H9 (cell line): ENCODE measurements at regions not wholly inside any gene's neighbourhood (a gene's known extent, or its start where the extent isn't known, plus 50 kb on each side); places are given as distances from the start of the nearest gene placed in this dataset.

Experiments used
- DNase-seq: peaks from one replicate; pipeline ENCODE4 v3.0.0-alpha.2; 2017
- H2AFZ ChIP-seq: one replicate; pipeline ENCODE4 v1.6.1; 2013; ENCODE audit warnings: mild to moderate bottlenecking, low read length, control low read depth, moderate library complexity
- H2AK5ac ChIP-seq: 2 replicates; pipeline ENCODE4 v1.6.1; 2013; ENCODE audit warnings: low read length, control low read depth, mixed read lengths; ENCODE audit not compliant: insufficient read length
- H2BK120ac ChIP-seq: one replicate; pipeline ENCODE4 v1.6.1; 2013; ENCODE audit warnings: low read depth, mild to moderate bottlenecking, low read length, control low read depth, inconsistent platforms; ENCODE audit not compliant: poor library complexity, severe bottlenecking
- H2BK12ac ChIP-seq: 2 replicates; pipeline ENCODE4 v1.6.1; 2013; ENCODE audit warnings: low read length, control low read depth, mixed read lengths, low read depth; ENCODE audit not compliant: insufficient read length
- H2BK15ac ChIP-seq: 2 replicates; pipeline ENCODE4 v1.6.1; 2013; ENCODE audit warnings: low read depth, low read length, control low read depth
- H2BK20ac ChIP-seq: one replicate; pipeline ENCODE4 v1.6.1; 2013; ENCODE audit warnings: low read depth, mild to moderate bottlenecking, low read length, control low read depth, inconsistent platforms; ENCODE audit not compliant: poor library complexity, severe bottlenecking
- H2BK5ac ChIP-seq: 2 replicates; pipeline ENCODE4 v1.6.1; 2013; ENCODE audit warnings: low read length, control low read depth, mixed read lengths; ENCODE audit not compliant: insufficient read length
- H3K14ac ChIP-seq: 2 replicates; pipeline ENCODE4 v1.6.1; 2013; ENCODE audit warnings: low read length, control low read depth; ENCODE audit not compliant: insufficient read depth
- H3K18ac ChIP-seq: 2 replicates; pipeline ENCODE4 v1.6.1; 2013; ENCODE audit warnings: low read depth, mild to moderate bottlenecking, mixed read lengths, low read length, control low read depth; ENCODE audit not compliant: insufficient read length
- H3K23ac ChIP-seq: 2 replicates; pipeline ENCODE4 v1.6.1; 2013; ENCODE audit warnings: low read length, control low read depth, mixed read lengths, low read depth; ENCODE audit not compliant: insufficient read length
- H3K23me2 ChIP-seq: 2 replicates; pipeline ENCODE4 v1.6.1; 2013; ENCODE audit warnings: low read depth, mild to moderate bottlenecking, mixed read lengths, low read length, control low read depth; ENCODE audit not compliant: insufficient read length, poor library complexity, severe bottlenecking
- H3K27ac ChIP-seq: 2 replicates; pipeline ENCODE4 v1.5.1; 2013; ENCODE audit warnings: low read length, control low read depth, mixed read lengths, low read depth; ENCODE audit not compliant: insufficient read length
- H3K27me3 ChIP-seq: 2 replicates; pipeline ENCODE4 v1.6.1; 2013; ENCODE audit warnings: low read length, control low read depth, inconsistent platforms; ENCODE audit not compliant: insufficient read depth
- H3K4ac ChIP-seq: 2 replicates; pipeline ENCODE4 v1.6.1; 2013; ENCODE audit warnings: low read depth, mild to moderate bottlenecking, control low read depth, inconsistent platforms, low read length, moderate library complexity
- H3K4me1 ChIP-seq: 2 replicates; pipeline ENCODE4 v1.6.1; 2013; ENCODE audit warnings: low read length, control low read depth, inconsistent platforms; ENCODE audit not compliant: insufficient read depth
- H3K4me2 ChIP-seq: 2 replicates; pipeline ENCODE4 v1.6.1; 2013; ENCODE audit warnings: low read length, control low read depth, mixed read lengths; ENCODE audit not compliant: insufficient read length, insufficient read depth
- H3K56ac ChIP-seq: 2 replicates; pipeline ENCODE4 v1.6.1; 2013; ENCODE audit warnings: low read depth, mild to moderate bottlenecking, mixed read lengths, low read length, control low read depth; ENCODE audit not compliant: insufficient read length
- H3K79me1 ChIP-seq: 2 replicates; pipeline ENCODE4 v1.6.1; 2013; ENCODE audit warnings: low read depth, mild to moderate bottlenecking, moderate library complexity, low read length, control low read depth, inconsistent platforms; ENCODE audit not compliant: insufficient read depth, poor library complexity, severe bottlenecking
- H3K79me2 ChIP-seq: 2 replicates; pipeline ENCODE4 v1.6.1; 2013; ENCODE audit warnings: low read length, control low read depth, inconsistent platforms; ENCODE audit not compliant: insufficient read depth
- H3K9ac ChIP-seq: 2 replicates; pipeline ENCODE4 v1.6.1; 2013; ENCODE audit warnings: low read length, control low read depth, mixed read lengths; ENCODE audit not compliant: insufficient read length; ENCODE audit errors: extremely low read depth
- H3K9me3 ChIP-seq: one replicate; pipeline ENCODE4 v1.6.1; 2013; ENCODE audit warnings: low read depth, low read length, inconsistent platforms; ENCODE audit not compliant: control insufficient read depth
- H3T11ph ChIP-seq: one replicate; pipeline ENCODE4 v1.6.1; 2013; ENCODE audit warnings: mild to moderate bottlenecking, low read length, control low read depth, inconsistent platforms
- H4K20me1 ChIP-seq: one replicate; pipeline ENCODE4 v1.6.1; 2013; ENCODE audit not compliant: control insufficient read depth, insufficient read length, insufficient read depth
- H4K5ac ChIP-seq: 2 replicates; pipeline ENCODE4 v1.6.1; 2013; ENCODE audit warnings: low read depth, mild to moderate bottlenecking, mixed read lengths, low read length, control low read depth; ENCODE audit not compliant: insufficient read length
- H4K8ac ChIP-seq: replicated peaks from 2 replicates; pipeline ENCODE4 v1.6.1; 2013; ENCODE audit warnings: low read length, control low read depth, mixed read lengths, low read depth; ENCODE audit not compliant: insufficient read length
- H4K91ac ChIP-seq: 2 replicates; pipeline ENCODE4 v1.6.1; 2013; ENCODE audit warnings: low read depth, mild to moderate bottlenecking, moderate library complexity, mixed read lengths, low read length, control low read depth; ENCODE audit not compliant: insufficient read length
- H3K27ac Mint-ChIP-seq, 3 experiments: 2 replicates in 2 of 3; 3 replicates in 1 of 3; pipeline ENCODE4 v1.8.0; 2020 to 2021; ENCODE audit warnings: mixed read lengths in 3 of 3, mild to moderate bottlenecking in 1 of 3, moderate library complexity in 1 of 3
- H3K27me3 Mint-ChIP-seq: 2 replicates; pipeline ENCODE4 v1.8.0; 2021; ENCODE audit warnings: low read depth, mild to moderate bottlenecking, moderate library complexity, mixed read lengths
- H3K36me3 Mint-ChIP-seq, 3 experiments: 2 replicates in 2 of 3; 3 replicates in 1 of 3; pipeline ENCODE4 v1.8.0; 2020 to 2021; ENCODE audit warnings: low read depth in 3 of 3, mixed read lengths in 3 of 3; ENCODE audit not compliant: insufficient read depth in 1 of 3
- H3K4me1 Mint-ChIP-seq, 2 experiments: 2 replicates each; pipeline ENCODE4 v1.8.0; 2020; ENCODE audit warnings: mixed read lengths in 2 of 2
- H3K4me3 Mint-ChIP-seq, 2 experiments: 2 replicates in 1 of 2; 3 replicates in 1 of 2; pipeline ENCODE4 v1.8.0; 2020 to 2021; ENCODE audit warnings: mild to moderate bottlenecking in 2 of 2, mixed read lengths in 2 of 2, moderate library complexity in 1 of 2
- H3K9me3 Mint-ChIP-seq, 2 experiments: 2 replicates in 1 of 2; 3 replicates in 1 of 2; pipeline ENCODE4 v1.8.0; 2020; ENCODE audit warnings: mild to moderate bottlenecking in 2 of 2, mixed read lengths in 2 of 2, moderate library complexity in 1 of 2
- whole genome bisulfite sequencing: extraction: QIAGEN DNeasy Blood & Tissue Kit; methylation state at CpG from one replicate; pipeline ENCODE4 v1.1.7; 2013; ENCODE audit warnings: missing lambda C conversion rate, low lambda C conversion rate, mixed read lengths; ENCODE audit not compliant: insufficient read length; ENCODE audit errors: extremely low coverage; 5-methylcytosine and 5-hydroxymethylcytosine counted together
- TF ChIP-seq, protein P1 (sequence below): fragments of 200-600 bp; sonication (generic); conservative IDR thresholded peaks from 3 replicates; pipeline ENCODE4 v1.8.0; 2021; ENCODE audit warnings: antibody characterized with exemption, mild to moderate bottlenecking

DNA sequence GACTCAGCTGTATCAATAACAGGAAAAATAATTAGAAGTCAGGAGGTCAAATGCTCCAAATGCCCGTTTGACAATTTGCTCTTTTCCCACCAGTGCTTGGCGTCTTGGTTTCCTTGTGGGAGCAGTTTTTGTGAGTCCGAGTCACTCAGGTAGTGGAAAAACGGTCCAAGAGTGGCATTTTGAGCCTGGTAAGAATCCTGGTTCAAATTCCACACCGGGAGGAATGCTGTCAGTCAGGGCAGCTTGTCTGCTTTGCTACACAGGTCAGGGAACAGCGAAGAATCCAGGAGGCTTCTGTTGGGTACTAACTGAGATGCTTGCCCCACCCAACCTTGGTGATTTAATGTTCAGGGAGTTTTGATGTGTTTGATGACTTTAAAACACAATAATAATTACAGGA is 209.5 kb downstream of the HERPUD2 start:
- Histone ChIP-seq H2BK120ac (no peak overlapping the region), H2AK5ac (no peak overlapping the region), H3K27ac (no peak overlapping the region), H3K4me2 (no peak overlapping the region), H3K14ac (no peak overlapping the region), H3K56ac (no peak overlapping the region), H4K91ac (no peak overlapping the region), H4K20me1 (no peaks in the 10 kb centered on the region), H3K23me2 (no peaks in the 10 kb centered on the region), H4K5ac (no peak overlapping the region), H2BK5ac (no peak overlapping the region), H2BK15ac (no peak overlapping the region), H2BK20ac (no peak overlapping the region), H2AFZ (no peak overlapping the region), H3K9ac (no peak overlapping the region), H3K4ac (no peak overlapping the region), H3K79me1 (no peaks in the 10 kb centered on the region), H3T11ph (no peak overlapping the region), H3K4me1 (no peaks in the 10 kb centered on the region), H2BK12ac (no peak overlapping the region), H3K18ac (no peak overlapping the region), H3K79me2 (no peaks in the 10 kb centered on the region; the same call in 1 of the 2 replicates), H4K8ac (no peak overlapping the region), H3K27me3 (no peaks in the 10 kb centered on the region; the same call in 1 of the 2 replicates), H3K9me3 (no peaks in the 10 kb centered on the region), H3K23ac (no peak overlapping the region)
- H3K4me1 Mint-ChIP-seq = peaks cover 0 to 12% of the 10 kb centered on the region in 2 experiments; a peak in 2 of 4 replicates
- H3K4me3 Mint-ChIP-seq = no peak overlapping the region
- H3K9me3 Mint-ChIP-seq = no peaks in the 10 kb centered on the region
- peaks cover 1% of the 10 kb centered on the region; the same call in 1 of the 2 replicates for H3K27me3 Mint-ChIP-seq
- DNase-seq = no peak
- no peak overlapping the region for H3K27ac Mint-ChIP-seq
- H3K36me3 Mint-ChIP-seq = no peaks in the 10 kb centered on the region
- TF ChIP-seq, protein P1, sequence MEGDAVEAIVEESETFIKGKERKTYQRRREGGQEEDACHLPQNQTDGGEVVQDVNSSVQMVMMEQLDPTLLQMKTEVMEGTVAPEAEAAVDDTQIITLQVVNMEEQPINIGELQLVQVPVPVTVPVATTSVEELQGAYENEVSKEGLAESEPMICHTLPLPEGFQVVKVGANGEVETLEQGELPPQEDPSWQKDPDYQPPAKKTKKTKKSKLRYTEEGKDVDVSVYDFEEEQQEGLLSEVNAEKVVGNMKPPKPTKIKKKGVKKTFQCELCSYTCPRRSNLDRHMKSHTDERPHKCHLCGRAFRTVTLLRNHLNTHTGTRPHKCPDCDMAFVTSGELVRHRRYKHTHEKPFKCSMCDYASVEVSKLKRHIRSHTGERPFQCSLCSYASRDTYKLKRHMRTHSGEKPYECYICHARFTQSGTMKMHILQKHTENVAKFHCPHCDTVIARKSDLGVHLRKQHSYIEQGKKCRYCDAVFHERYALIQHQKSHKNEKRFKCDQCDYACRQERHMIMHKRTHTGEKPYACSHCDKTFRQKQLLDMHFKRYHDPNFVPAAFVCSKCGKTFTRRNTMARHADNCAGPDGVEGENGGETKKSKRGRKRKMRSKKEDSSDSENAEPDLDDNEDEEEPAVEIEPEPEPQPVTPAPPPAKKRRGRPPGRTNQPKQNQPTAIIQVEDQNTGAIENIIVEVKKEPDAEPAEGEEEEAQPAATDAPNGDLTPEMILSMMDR = no peak
- no CpG with 5 or more reads among the region's 6 CpGs for WGBS
